ENCODE measurements at regions not wholly inside any gene's neighbourhood (a gene's known extent, or its start where the extent isn't known, plus 50 kb on each side); places are given as distances from the start of the nearest gene placed in this dataset.

DNA sequence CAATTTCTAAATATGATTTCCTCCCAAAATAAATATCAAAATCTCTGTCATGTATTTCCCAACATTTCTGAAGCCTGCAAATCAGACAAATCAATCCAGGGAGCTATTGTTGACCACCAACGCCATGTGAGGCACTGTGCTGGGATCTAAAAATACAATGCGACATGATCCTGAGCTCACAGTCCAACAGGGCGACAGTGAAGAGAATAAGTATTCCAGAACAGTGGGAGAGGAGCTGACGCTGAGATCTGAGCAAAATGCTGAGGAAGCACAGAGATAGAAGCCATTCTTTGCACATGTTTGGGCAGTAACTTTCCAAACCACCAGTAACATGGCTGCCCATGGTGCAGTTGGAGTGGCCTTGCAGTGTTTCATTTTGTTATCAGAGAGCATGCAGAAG lies 412.5 kb downstream of the LRATD1 start:
- TF ChIP-seq GATA2 (IDR thresholded peaks at IDR 0.05; ENCODE audit: low read depth, low read length) (no peak), GATA3 (IDR thresholded peaks at IDR 0.05; ENCODE audit: low read depth, low read length) (no peak)

Measured in SH-SY5Y (cell line).